Stimulated activated naive CD4-positive, alpha-beta T cell (primary cell): ENCODE measurements at regions not wholly inside any gene's neighbourhood (a gene's known extent, or its start where the extent isn't known, plus 50 kb on each side); places are given as distances from the start of the nearest gene placed in this dataset.
"Not testable (repeated sequence)": the region's sequence is repeated elsewhere in the genome, so short reads cannot be mapped to it uniquely, and the experiment has no call there.

ENCODE experiments used
- DNase-seq, 6 experiments: peaks; one replicate each; lab custom pipeline; 2025; lab: John Stamatoyannopoulos, UW

DNA sequence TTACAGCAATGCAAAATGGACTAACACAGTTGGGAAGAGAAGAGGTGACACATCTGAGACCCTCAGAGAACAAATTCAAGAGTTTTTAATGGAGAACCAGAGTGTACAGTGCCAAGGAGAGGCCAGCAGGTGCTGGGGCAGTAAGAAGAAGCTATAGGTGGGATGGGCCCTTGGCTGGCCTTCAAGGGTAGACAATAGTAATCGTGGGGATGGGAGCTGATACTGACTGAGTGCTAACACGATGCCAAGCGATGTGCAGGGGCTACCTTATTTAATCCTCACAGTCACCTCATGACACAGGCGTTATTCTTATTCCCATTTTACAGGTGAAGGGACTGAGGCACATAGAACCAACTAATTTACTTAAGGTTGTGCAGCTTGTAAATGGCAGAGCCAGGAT, 131.9 kb upstream of the ID2 start:
- DNase-seq = no peak

DNA sequence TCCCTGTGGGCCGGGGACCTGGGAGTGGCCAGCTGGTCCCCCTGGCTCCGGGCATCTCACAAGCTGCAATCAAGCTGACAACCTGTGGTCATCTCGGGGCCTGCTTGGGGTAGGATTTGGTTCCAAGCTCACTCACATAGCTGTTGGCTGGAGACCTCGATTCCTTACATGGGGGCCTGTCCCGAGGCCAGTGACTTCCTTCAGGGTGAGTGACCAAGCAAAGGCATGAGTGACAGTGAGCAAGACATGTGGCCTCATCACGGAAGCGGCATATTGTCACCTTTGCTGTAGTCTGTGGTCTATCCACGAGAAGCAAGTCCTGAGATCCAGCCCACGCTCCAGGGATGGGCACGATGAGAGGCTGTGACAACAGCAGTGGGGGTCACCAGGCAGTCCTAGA, 131.4 kb upstream of the ID2 start:
- no peak for DNase-seq

DNA sequence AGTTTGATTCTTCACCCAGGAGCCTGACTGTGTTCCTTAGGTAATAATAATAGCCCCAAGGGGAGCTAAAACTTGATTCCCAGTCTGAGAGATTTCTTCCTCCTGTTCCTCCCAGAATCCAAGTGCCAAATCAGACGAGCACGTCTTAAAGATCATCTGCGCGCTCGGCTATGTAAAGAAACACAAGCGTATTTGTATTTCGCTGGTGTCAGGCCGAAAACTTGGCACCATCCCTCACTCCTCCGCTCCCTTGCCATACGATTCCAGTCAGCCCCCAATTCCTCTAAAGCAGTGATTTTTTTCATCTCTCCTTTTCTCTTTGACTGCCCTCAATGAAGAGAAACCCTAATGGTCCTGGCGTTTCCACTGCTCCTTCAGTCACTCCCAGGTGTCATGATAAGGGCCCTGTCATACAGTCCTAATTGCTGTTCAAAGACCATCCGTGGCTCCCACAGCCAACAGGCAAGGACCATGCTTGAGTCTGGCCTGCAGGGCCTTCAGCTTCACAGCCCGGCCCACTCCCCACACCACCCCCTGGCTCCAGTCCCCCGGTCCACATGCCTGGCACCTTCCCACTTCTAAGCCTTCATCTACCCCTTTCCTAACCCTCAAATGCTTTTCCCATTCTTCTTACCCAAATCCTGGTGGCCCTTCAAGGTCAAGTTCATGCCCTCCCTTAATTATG, 130.8 kb upstream of the ID2 start:
- no peak for DNase-seq

DNA sequence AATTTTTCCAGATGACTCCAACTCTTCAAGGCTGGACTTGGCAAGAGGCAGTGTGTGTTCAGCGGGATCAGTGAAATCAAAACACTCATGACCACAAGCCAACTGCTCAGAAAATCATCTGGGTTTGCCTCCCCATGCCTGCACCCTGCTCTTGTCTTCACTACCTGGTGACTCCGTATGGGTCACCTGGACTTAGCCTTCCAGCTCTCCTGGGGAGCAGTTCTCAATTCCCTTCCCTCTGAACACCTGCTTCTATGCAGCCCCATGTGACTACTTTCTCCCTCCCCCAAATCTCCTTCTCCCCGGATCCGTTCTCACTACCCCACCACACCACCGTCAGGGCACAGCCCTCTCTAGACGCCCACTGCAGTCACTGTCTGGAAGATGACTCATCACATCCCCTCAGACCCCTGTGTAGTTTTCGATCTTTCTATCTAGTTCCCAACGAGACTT, 130.2 kb upstream of the ID2 start:
- DNase-seq = no peak

DNA sequence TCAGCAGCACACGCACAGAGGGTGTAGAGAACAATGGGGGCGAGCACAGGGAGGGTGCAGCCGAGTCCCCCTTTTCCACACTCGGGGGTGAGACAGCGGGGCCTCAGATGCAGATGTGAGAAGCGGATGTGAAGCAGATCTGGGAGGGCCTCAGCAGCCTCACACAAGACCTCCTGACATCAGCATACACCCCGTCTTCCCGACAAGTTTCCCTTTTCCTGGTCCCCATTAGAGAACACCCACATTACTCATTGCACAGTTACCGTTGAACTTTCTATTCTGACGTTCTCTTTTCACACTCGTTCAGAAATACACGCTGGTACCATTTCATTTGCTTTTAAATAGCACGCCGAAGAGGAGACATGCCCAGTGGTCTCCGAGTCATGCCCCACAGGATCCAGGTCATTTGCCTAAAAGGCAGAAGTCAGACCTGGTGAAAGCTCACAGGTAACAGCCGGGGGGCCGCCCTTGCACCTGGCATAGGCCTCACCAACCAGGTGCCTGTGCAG, 129.5 kb upstream of the ID2 start:
- no peak for DNase-seq

DNA sequence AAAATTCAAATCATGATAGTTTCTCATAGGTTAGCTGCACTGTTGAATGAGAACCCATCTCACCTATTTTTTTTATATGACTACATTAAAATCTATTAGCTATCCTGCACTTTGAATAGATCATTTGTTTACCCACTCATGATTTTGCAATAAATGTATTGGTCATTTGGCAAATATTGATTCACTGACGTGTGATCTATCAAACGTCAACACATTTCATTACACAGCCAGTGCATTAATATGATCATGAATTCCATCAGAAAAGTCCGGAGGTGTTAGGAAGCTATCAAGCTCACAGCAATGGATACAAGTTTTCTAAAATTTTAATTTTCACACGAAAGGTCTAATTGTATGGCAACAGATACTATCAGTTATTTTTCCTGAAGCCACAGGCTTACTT, 128.2 kb upstream of the ID2 start:
- no peak for DNase-seq

DNA sequence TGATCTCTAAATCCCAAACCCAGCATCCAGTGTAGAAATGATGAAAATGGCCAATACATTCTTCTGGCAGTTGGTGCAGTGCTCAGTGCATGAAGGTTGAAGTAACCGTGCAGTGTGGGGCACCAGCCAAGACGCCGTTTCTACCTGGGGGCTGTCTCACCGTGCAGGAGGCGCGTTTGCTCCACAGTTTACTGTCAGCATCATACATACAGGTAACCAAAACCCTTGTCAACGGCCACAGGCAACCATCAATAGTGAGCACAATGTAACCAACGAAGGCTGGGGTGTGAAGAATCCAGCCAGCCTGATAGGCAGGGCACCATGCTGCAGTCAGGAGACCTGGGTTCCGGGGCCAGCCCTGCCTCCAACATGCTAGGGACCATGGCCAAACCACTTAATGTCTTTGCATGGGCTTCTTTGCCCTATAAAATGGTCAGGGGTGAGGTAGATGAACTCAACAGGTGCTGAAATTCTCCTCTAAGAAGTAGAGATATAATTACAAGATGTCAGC, 127.5 kb upstream of the ID2 start:
- DNase-seq = no peak

DNA sequence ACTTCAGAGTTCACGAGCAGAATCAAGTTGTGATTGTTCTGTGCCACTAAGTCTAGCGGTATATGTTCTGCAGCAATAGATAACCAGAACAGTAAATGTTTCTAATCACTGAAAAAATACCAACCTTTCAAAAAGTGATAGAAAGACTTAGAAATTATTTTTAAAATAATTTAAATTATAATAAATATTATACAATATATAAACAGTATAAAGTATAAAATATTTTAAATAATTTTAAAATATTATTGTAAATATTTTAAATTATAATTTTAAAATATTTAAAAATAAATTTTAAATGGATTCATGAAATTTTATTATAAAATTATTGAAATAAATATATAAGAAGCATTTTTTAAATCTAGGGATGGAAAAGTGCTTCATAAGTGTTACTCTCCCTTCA, 126.3 kb upstream of the ID2 start:
- no peak for DNase-seq

DNA sequence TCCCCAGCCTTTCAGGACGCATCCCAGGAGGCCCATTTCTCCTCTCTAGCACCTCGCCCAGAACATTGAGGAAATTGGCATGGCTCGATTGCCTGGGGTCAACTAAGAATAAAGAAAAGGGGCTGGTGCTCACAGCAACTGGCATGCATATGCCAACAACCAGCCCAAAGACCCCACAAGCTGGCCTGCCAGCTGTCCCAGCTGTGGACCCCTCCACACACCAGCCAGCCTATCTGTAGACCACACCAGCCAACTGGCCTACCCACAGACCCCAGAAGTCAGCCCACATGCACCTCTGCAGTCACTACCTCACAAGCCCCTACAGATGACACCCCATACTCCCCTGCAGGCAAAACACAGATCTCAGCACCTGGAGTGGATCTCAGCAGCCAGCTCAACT, 123.8 kb upstream of the ID2 start:
- no peak for DNase-seq

DNA sequence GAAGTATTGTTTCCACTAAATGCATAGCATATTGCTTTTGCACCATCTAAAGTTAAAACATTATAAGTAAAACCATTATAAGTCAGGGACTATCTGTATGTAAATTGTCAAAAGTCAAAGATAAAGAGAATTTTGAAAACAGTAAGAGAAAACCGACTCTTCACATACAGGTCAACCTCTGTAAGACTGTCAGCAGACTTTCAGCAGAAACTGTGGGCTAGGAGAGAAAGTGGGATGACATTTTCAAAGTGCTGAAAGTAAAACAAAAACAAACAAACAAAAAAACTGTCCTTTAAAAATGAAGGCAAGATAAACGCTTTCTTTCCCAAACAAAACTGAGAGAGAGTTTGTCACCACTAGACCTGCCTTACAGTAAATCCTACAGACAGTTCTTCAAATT, 122.9 kb upstream of the ID2 start:
- DNase-seq = no peak

DNA sequence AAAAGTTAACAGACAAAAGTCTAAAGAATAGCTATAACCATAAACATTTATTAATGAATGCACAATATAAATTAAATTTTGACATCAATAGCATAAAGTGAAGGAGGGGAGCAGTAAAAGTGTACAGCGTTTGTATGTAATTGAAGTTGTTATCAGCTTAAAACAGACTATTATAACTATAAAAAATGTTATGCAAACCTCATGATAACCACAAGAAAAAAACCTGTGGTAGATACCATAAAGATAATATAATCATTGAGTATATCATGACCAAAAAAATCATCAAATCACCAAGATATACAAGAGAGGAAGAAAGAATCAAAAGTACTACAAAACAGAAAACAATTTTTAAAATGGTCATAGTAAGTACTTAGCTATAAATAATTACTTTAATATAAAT, 122.1 kb upstream of the ID2 start:
- no peak for DNase-seq

DNA sequence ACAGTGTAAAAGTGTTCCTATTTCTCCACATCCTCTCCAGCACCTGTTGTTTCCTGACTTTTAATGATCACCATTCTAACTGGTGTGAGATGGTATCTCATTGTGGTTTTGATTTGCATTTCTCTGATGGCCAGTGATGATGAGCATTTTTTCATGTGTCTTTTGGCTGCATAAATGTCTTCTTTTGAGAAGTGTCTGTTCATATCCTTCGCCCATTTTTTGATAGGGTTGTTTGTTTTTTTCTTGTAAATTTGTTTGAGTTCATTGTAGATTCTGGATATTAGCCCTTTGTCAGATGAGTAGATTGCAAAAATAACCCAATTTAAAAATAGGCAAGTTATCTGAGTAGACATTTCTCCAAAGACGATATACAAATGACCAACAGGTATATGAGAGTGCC, 120.2 kb upstream of the ID2 start:
- not testable (repeated sequence) for DNase-seq

DNA sequence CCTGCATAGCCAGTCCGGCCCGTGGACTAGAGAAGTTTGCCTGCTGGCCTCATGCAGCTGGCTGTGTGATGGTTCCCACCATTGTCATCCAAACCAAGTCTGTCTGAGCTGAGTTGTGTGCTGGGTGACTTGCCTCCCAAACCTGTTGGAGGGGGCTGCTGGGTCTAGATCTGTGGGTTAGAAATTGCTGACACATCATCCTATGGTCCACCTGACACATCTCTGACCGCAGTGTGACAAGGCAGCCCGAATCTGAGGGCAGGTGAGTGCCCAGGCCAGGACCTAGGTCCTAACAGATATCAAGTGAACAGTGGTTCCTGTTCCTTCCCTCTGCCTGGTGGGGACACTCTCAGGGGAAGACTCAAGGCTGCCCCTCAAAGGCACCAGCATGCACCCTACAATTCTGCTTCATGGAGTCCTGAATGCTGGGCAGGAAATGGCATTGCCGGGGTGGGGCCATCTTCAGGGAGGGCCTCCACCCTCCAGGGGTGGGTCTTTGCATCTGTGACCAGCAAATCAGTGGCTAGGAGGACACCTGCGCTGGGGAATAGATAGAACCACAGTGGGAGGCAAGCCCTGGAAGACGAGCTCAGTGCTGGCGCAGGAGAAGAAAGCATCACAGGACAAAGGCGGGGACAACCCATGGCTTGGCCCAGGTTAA, 117.9 kb upstream of the ID2 start:
- DNase-seq = no peak

DNA sequence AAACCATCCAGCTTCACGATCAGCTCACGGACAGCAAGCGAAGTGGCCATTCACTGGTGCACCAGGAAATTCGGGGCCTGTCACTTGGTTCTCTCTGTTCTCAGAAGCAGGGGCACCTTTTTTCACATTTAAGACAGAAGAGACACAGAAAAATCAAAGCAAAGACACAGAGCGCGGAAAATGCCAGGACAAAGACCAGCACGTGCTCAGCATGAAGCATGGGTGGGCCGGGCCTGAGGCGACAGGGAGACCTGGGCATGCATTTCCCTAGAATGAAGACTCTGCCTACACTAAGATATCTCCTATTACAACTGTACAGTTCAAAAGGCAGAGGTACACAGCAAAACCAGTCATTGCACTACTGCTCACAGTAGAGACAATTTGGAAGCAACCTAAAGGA, 117.4 kb upstream of the ID2 start:
- no peak for DNase-seq

DNA sequence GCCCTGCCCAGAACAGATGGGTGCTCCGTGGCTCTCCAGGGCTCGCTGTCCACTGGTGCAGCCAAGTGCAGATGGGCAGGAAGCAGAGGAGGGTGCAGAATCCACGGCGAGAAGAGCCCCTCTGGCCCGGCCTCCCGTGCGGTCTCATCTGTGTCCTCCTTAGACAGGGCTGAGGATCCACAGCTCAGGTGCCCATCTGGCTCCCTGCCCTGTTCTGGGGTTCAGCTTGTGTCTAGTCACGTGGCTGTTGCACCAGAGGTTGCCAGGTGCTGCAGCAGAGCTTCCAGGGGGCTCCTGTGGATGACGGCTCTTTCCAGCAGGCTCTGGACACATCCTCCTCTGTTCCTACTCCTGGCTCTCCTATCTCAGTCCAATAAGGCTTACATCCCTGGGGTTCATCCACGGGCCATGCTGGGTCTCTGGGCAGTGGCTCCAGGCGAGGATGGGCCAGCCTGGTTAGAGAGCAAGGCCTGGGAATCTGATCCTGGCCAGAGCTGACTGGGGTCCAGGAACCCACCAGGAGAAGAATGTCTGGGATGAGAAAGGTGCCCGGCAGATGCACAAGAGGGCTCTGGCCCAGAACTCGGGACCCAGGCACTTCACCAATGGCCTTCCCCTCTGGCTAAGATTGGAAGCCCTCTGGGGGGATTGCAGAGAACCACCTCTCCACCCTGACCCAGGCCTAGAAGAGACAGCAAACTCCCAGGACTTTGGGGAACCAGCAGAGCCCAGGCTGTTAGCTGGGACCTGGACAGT, 116.3 kb upstream of the ID2 start:
- no peak for DNase-seq

DNA sequence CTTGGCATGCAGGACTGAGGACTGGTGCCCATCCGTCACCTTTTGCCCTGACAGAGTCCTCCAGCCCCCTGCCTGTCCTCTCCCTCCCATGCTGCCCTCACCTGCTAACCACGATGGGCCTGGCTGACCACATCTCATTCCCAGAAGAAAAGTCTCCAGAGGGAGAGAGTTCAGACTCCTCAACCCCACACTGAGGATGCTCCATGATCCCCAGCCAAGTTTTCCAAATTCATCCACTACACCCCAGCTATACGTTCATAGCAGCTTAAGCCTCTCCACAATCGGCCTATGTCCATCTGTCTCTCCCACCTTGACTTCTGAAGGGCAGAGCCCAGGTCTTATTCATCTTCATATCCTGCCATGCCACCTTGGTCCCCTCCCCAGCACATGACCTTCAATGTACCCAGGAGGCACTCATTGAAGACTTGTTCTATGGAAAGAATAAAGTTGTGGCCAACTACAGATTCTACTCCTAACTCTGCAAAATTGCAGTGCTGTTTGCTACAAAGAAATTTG, 115.6 kb upstream of the ID2 start:
- no peak for DNase-seq

DNA sequence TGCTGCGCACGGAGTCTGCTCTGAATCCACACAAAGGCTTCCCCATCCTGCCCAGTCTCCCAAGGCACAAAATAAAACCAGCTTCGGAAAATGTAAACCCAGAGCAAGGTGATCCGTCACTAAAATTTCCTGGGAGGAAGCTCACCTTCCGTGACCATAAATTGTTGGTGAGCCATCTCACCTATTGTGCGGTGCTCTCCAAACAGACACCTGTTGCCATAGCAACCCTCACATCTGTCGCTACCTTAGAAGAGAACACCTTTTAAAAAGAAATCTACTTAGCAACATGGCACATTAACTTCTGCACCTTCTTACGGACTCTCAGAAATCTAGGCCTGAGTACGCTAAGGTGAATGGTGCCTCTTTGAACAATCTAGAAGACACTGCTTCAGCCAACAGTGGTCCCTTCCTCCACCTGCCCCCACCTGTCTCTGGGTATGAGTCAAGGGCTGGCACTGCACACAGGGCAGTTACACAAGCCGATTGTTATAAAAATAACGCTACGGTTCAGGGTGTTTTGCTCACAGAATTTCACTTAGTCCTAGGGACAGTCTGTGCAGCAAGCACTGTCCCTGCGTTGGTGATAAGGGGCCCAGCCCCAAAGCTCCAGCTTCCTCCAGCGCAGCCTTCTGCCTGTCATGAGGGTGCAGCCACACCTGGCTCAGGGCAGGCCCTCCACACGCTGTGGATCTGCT, 114.9 kb upstream of the ID2 start:
- no peak for DNase-seq

DNA sequence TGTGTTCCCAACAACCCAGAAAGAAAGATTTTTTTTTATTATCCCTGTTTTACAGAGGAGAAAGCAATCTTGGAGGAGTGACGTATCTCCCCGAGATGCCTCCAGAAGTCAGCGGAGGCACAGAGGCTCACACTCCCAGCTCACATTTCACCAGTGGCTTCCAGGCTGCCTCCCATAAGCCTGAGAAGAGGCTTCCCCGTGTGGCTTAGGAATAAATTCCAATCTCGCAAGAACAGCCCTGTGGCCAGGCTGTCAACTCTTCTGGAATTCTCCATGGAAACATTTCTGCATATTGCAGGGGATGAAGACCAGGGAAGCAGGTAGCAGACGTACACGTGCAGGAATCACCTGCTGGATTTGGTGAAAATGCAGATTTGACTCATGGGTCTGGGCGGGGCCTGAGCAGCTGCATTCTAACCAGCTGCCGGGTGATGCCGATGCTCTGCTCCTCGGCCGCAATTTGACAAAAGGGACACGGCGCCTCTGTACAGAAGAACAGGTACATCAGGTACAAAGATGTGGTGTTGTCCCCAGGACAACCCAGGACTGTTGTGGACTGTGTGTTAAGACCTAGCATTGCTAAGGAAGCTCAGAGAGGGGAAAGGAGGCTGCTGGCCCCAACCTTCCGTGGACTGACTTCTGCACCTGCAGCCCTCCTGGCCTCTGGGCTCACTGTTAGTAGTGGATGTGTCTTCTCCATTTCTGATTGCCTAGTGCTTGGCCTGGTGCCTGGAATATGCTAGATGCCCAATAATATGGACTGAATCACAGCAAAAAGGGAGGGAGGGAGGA, 114.2 kb upstream of the ID2 start:
- DNase-seq = no peak

DNA sequence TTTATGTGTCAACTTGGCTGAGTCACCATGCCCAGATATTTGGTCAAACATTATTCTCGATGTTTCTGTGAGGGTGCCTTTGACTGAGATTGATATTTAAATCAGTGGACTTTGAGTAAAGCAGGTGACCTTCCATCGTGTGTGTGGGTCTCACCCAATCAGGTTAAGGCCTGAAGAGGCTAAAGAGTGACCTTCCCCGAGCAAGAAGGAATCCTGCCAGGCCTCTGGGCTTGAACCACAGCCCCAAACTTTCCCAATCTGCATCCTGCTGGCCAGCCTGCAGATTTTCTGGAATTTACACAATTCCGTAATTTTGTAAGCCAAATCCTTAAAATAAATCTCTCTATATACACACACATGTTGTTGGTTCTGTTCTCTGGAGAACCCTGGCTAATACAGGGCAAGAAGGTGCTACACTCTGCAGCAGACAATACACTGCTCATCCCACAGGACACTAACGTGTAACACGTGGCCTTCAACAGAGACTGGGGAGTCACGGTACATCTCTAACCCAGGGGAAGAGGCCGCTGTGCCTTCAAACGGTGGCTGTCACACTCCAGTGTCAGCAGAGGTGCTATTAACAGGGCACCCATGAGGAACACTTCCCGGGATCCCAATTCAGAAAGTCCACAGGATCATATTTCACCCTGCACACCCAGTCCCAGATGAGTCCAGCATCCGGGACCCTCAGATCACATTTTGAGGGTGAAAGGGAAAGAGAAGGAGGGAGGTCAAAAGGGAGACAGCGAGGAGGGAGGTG, 113.1 kb upstream of the ID2 start:
- no peak for DNase-seq

DNA sequence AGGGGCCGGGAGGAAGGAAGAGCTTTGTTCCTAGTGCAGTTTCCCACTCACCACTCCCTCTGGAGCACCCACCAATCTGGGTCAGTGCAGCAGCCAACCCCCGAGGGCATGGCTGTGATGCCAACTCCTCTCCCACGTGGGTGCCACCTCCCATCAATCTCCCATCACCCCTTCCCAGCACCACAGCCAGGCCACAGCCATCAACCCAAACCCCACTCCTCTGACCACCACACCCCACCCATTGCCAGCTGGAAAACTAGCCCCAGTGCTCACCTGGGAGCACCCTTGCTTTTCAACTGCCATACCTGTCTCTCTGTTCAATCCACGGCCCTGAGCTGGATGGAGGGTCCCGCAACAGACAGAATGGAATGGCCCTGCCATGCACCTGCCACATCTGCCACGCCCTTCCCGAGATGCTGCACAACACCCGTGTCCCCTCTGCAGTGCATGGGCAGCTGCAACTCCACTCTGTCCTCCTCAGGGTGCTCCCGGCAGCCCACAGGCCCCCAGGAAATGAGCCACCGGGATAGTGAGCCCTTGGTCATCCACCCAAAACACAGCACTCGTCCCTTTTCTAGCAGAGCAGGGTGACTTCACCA, 112.4 kb upstream of the ID2 start:
- DNase-seq = no peak
